ENCODE measurements at regions not wholly inside any gene's neighbourhood (a gene's known extent, or its start where the extent isn't known, plus 50 kb on each side); places are given as distances from the start of the nearest gene placed in this dataset.
"Not testable (repeated sequence)": the region's sequence is repeated elsewhere in the genome, so short reads cannot be mapped to it uniquely, and the experiment has no call there.

DNA sequence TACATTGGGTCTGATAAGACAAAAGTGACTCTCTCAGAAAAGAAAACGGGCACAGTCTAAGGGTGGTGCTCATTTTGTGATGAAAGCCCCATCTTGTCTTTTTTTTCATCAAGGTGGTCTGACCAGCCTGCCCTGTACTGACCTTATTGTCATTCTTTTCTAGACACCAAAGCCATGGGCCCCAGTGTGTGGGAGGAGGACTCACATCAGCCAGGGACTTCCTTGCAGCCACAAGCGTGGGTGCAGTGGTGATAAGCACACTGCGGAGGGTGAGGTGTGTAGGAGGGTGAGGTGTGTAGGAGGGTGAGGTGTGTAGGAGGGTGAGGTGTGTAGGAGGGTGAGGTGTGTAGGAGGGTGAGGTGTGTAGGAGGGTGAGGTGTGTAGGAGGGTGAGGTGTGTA lies 145.2 kb downstream of the DLL1 start:
- H3K9me3 ChIP-seq (ENCODE audit: low read length); H3K27ac ChIP-seq (ENCODE audit: low read depth, low read length); H3K9ac ChIP-seq (ENCODE audit: low read length); H3K4me3 ChIP-seq (ENCODE audit: low read depth in 1 of 2, low read length in 2 of 2); H3K27me3 ChIP-seq (ENCODE audit: control insufficient read depth in 1 of 2, insufficient read depth in 2 of 2, low read length in 2 of 2); H3K4me1 ChIP-seq (ENCODE audit: insufficient read depth, low read length); H3K36me3 ChIP-seq (ENCODE audit: insufficient read depth, low read length): not testable (repeated sequence)

DNA sequence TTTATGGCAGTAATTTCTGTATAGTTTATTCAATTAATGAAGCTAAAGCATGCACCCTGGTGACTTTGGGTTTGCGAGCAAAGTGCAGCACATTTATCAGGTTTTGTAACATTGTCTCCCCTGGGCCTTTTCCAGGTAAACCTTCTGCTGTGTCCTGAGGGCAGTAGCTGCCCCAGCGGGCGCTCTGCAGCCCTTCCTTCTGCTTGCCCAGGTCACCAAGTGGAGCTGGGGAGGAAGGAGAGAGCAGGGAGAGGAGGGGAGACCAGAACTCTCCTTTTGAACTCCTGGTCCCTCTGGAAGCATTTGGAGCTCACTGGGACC lies 145.6 kb downstream of the DLL1 start:
- Histone ChIP-seq H3K9ac (ENCODE audit: low read length) (no peak overlapping the region), H3K27ac (ENCODE audit: low read depth, low read length) (no peak overlapping the region), H3K36me3 (ENCODE audit: insufficient read depth, low read length) (no peaks in the 10 kb centered on the region), H3K4me1 (ENCODE audit: insufficient read depth, low read length) (peaks cover 9% of the 10 kb centered on the region), H3K27me3 (ENCODE audit: control insufficient read depth in 1 of 2, insufficient read depth in 2 of 2, low read length in 2 of 2) (no peaks in the 10 kb centered on the region), H3K4me3 (ENCODE audit: low read depth in 1 of 2, low read length in 2 of 2) (no peak overlapping the region), H3K9me3 (ENCODE audit: low read length) (no peaks in the 10 kb centered on the region)

DNA sequence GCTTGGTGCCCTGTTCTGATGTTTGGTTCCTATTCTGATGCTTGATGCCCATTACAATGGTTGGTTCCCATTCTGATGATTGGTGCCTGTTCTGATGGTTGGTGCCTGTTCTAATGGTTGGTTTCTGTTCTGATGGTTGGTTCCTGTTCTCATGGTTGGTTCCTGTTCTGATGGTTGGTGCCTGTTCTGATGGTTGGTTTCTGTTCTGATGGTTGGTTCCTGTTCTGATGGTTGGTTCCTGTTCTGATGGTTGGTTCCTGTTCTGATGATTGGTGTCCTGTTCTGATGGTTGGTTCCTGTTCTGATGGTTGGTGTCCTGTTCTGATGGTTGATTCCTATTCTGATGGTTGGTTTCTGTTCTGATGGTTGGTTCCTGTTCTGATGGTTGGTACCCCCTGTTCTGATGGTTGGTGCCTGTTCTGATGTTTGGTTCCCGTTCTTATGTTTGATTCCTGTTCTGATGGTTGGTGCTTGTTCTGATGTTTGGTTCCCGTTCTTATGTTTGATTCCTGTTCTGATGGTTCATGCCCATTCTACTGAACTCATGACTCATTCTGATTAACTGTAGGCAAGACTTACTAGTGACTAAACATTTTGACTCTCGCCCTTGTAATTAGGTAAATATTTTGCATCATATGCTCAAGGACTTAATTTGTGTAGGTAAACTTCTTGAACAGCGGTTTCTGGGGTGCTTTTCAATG lies 146.2 kb downstream of the DLL1 start:
- Histone ChIP-seq H3K4me3 (ENCODE audit: low read depth in 1 of 2, low read length in 2 of 2) (no peak overlapping the region), H3K4me1 (ENCODE audit: insufficient read depth, low read length) (peaks cover 9% of the 10 kb centered on the region), H3K27me3 (ENCODE audit: control insufficient read depth in 1 of 2, insufficient read depth in 2 of 2, low read length in 2 of 2) (no peaks in the 10 kb centered on the region), H3K36me3 (ENCODE audit: insufficient read depth, low read length) (no peaks in the 10 kb centered on the region), H3K9me3 (ENCODE audit: low read length) (no peaks in the 10 kb centered on the region), H3K9ac (ENCODE audit: low read length) (no peak overlapping the region), H3K27ac (ENCODE audit: low read depth, low read length) (no peak overlapping the region)

DNA sequence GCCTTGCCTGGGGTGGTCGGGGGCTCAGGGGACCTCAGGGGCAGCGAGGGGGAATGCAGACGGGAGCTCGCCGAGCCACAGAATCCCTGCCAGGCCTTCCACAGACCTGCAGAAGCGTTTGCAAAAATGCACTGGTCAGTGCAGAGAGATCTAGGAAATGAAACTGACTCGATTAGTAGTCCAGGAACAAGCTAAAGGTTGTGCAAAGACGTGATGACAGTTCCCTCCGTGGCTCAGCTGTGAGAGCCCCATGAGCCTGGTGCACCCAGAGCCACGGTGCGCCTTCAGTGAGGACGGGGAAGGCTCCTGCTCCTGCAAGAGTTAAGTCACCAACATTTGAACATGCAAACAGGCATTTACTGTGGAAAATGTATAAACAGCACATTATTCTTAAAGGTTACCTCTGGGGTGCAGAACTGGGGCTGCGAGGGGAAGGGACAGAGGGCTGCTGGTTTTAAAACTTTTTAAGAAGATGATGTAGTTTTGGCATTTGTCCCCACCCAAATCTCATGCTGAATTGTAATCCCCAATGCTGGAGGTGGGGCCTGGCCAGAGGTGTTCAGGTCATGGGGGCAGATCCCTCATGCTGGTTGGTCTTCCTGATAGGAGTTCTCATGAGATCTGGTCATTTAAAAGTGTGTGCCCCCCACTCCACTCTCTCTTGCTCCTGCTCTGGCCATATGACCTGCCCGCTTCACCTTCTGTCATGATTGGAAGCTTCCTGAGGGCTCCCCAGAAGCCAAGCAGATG lies 147.3 kb downstream of the DLL1 start:
- Histone ChIP-seq H3K36me3 (ENCODE audit: insufficient read depth, low read length) (no peaks in the 10 kb centered on the region), H3K9ac (ENCODE audit: low read length) (no peak overlapping the region), H3K4me3 (ENCODE audit: low read depth in 1 of 2, low read length in 2 of 2) (no peak overlapping the region), H3K27me3 (ENCODE audit: control insufficient read depth in 1 of 2, insufficient read depth in 2 of 2, low read length in 2 of 2) (no peaks in the 10 kb centered on the region), H3K4me1 (ENCODE audit: insufficient read depth, low read length) (peaks cover 9% of the 10 kb centered on the region), H3K9me3 (ENCODE audit: low read length) (no peaks in the 10 kb centered on the region), H3K27ac (ENCODE audit: low read depth, low read length) (no peak overlapping the region)

DNA sequence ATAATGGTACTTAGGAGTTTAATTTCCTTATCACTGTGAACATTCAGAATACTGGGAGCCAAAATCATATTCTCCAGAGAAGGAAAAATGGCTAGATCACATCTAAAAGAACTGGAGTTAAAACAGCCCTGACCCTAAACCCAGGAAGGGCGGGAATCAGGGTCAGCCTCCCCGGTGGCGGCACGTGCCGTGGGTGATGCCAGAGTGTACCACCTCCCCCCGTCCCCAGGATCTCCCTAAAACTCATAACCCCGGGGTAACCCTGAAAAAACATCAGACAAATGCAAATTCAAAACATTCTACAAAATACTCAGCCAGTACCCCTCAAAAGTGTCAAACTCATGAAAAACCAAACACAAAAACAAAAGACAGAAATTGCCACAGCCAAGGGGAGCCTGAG lies 148.3 kb downstream of the DLL1 start:
- Histone ChIP-seq H3K4me1 (ENCODE audit: insufficient read depth, low read length) (peaks cover 4% of the 10 kb centered on the region), H3K9ac (ENCODE audit: low read length) (no peak overlapping the region), H3K36me3 (ENCODE audit: insufficient read depth, low read length) (no peaks in the 10 kb centered on the region), H3K9me3 (ENCODE audit: low read length) (no peaks in the 10 kb centered on the region), H3K4me3 (ENCODE audit: low read depth in 1 of 2, low read length in 2 of 2) (no peak overlapping the region), H3K27me3 (ENCODE audit: control insufficient read depth in 1 of 2, insufficient read depth in 2 of 2, low read length in 2 of 2) (no peaks in the 10 kb centered on the region), H3K27ac (ENCODE audit: low read depth, low read length) (no peak overlapping the region)

DNA sequence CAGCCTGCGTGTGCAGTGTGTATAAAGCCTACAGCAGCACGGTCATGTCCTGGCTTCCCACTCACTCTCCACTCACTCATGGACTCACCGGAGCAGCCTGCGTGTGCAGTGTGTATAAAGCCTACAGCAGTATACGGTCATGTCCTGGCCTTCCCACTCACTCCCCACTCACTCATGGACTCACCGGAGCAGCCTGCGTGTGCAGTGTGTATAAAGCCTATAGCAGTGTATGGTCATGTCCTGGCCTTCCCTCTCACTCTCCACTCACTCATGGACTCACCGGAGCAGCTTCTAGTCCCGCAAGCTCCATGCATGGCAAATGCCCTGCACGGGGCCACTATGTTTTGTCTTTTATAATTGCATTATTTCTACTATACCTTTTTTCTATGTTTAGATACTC lies 149.8 kb downstream of the DLL1 start:
- H3K9ac ChIP-seq (ENCODE audit: low read length), result not testable (repeated sequence)

DNA sequence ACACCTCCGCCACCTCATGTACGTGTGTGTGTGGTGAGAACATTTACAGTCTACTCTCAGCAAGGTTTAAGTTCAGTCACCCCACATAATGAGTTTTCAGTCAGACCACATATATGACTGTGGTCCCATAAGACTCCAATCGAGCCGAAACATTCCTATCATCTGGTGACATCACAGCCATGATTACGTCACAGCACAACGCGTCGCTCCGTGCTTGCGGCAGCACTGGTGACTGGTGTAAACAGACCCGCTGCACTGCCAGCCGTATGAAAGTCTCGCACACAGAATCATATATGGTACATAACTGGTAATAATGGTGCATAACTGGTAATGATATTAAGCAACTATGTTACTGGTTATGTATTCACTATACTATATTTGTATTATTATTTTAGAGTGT lies 150.7 kb downstream of the DLL1 start:
- Histone ChIP-seq H3K27me3 (ENCODE audit: control insufficient read depth in 1 of 2, insufficient read depth in 2 of 2, low read length in 2 of 2) (no peaks in the 10 kb centered on the region), H3K4me3 (ENCODE audit: low read depth in 1 of 2, low read length in 2 of 2) (no peak overlapping the region), H3K9ac (ENCODE audit: low read length) (no peak overlapping the region), H3K36me3 (ENCODE audit: insufficient read depth, low read length) (no peaks in the 10 kb centered on the region), H3K4me1 (ENCODE audit: insufficient read depth, low read length) (no peaks in the 10 kb centered on the region), H3K27ac (ENCODE audit: low read depth, low read length) (no peak overlapping the region), H3K9me3 (ENCODE audit: low read length) (no peaks in the 10 kb centered on the region)

More for the DNA sequence above, 149.8 kb downstream of the DLL1 start:
- not testable (repeated sequence) for H3K36me3 ChIP-seq (ENCODE audit: insufficient read depth, low read length); H3K27me3 ChIP-seq (ENCODE audit: control insufficient read depth in 1 of 2, insufficient read depth in 2 of 2, low read length in 2 of 2); H3K27ac ChIP-seq (ENCODE audit: low read depth, low read length); H3K4me1 ChIP-seq (ENCODE audit: insufficient read depth, low read length); H3K4me3 ChIP-seq (ENCODE audit: low read depth in 1 of 2, low read length in 2 of 2); H3K9me3 ChIP-seq (ENCODE audit: low read length)

DNA sequence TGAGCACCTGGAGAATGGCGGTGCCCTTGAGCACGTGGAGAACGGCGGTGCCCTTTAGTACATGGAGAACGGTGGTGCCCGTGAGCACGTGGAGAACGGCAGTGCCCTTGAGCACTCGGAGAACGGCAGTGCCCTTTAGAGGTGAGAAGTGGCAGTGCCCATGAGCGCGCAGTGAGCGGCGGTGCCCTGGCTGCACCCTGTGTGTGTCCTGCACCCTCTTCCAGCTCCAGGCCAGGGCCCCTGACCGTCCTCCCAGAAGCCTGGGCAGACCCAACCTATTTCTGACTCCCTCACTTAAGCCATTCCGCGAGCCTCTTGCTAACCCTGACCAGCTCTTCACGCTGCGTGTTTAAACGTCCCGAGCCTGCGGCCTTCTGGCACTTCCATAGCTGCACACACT lies 151.3 kb downstream of the DLL1 start:
- no peak overlapping the region for H3K4me3 ChIP-seq (ENCODE audit: low read depth in 1 of 2, low read length in 2 of 2)
- no peak overlapping the region for H3K27ac ChIP-seq (ENCODE audit: low read depth, low read length)
- no peak overlapping the region for H3K9ac ChIP-seq (ENCODE audit: low read length)
- H3K36me3 ChIP-seq (ENCODE audit: insufficient read depth, low read length), result no peaks in the 10 kb centered on the region
- H3K9me3 ChIP-seq (ENCODE audit: low read length), result no peaks in the 10 kb centered on the region
- H3K27me3 ChIP-seq (ENCODE audit: control insufficient read depth in 1 of 2, insufficient read depth in 2 of 2, low read length in 2 of 2), result no peaks in the 10 kb centered on the region
- H3K4me1 ChIP-seq (ENCODE audit: insufficient read depth, low read length), result no peaks in the 10 kb centered on the region

DNA sequence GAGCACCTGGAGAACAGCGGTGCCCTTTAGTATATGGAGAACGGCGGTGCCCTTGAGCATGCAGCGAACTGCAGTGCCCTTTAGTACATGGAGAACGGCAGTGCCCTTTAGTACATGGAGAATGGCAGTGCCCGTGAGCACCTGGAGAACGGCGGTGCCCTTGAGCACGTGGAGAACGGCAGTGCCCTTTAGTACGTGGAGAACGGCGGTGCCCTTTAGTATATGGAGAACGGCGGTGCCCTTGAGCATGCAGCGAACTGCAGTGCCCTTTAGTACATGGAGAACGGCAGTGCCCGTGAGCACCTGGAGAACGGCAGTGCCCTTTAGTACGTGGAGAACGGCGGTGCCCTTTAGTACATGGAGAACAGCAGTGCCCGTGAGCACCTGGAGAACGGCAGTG lies 151.8 kb downstream of the DLL1 start:
- not testable (repeated sequence) for H3K9me3 ChIP-seq (ENCODE audit: low read length); H3K4me1 ChIP-seq (ENCODE audit: insufficient read depth, low read length); H3K27ac ChIP-seq (ENCODE audit: low read depth, low read length); H3K27me3 ChIP-seq (ENCODE audit: control insufficient read depth in 1 of 2, insufficient read depth in 2 of 2, low read length in 2 of 2); H3K36me3 ChIP-seq (ENCODE audit: insufficient read depth, low read length); H3K4me3 ChIP-seq (ENCODE audit: low read depth in 1 of 2, low read length in 2 of 2); H3K9ac ChIP-seq (ENCODE audit: low read length)

DNA sequence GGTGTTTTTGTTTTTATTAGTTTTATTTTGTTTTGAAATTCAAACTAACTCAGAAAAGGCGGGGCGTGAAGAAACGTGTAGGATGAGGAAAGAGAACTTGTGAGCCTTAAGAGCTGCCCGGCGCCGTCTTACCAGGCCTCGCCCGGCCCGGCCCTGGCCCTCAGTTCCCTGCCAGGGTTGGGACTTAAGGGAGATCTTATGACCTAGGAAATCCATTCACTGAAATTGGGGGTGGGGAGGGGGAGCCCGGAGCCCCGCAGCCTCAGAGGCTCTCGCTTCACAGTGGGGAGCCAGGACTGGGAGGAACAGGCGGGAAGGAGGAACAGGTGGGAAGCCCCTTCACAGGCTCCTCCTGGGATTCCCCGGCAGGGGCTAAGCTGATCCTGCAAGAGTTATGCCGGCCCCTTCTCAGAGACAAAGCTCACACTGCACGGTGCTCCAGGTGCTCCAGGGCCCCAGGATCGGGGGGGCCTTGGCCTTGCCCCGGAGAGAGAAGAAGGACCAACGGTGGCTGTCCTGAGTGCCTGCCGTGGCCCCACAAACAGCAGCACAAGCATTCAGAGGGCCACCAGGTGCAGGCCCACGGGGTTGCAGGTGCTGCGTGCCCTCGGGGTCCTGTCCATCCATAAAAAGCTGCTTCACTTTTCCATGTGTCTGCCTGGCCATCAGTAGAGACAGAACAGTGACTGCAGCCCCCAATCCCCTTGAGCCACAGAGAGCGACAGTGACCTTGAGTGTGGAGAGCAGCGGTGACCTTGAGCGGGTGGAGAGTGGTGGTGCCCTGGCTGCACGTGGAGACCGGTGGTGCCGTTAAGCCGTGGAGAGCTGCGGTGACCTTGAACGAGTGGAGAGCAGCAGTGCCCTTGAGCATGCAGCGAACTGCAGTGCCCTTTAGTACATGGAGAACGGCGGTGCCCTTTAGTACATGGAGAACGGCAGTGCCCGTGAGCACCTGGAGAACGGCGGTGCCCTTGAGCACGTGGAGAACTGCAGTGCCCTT lies 152.7 kb downstream of the DLL1 start:
- no peaks in the 10 kb centered on the region for H3K27me3 ChIP-seq (ENCODE audit: control insufficient read depth in 1 of 2, insufficient read depth in 2 of 2, low read length in 2 of 2)
- no peaks in the 10 kb centered on the region for H3K9me3 ChIP-seq (ENCODE audit: low read length)
- no peak overlapping the region for H3K9ac ChIP-seq (ENCODE audit: low read length)
- no peaks in the 10 kb centered on the region for H3K36me3 ChIP-seq (ENCODE audit: insufficient read depth, low read length)
- no peak overlapping the region for H3K27ac ChIP-seq (ENCODE audit: low read depth, low read length)
- no peak overlapping the region for H3K4me3 ChIP-seq (ENCODE audit: low read depth in 1 of 2, low read length in 2 of 2)
- no peaks in the 10 kb centered on the region for H3K4me1 ChIP-seq (ENCODE audit: insufficient read depth, low read length)

DNA sequence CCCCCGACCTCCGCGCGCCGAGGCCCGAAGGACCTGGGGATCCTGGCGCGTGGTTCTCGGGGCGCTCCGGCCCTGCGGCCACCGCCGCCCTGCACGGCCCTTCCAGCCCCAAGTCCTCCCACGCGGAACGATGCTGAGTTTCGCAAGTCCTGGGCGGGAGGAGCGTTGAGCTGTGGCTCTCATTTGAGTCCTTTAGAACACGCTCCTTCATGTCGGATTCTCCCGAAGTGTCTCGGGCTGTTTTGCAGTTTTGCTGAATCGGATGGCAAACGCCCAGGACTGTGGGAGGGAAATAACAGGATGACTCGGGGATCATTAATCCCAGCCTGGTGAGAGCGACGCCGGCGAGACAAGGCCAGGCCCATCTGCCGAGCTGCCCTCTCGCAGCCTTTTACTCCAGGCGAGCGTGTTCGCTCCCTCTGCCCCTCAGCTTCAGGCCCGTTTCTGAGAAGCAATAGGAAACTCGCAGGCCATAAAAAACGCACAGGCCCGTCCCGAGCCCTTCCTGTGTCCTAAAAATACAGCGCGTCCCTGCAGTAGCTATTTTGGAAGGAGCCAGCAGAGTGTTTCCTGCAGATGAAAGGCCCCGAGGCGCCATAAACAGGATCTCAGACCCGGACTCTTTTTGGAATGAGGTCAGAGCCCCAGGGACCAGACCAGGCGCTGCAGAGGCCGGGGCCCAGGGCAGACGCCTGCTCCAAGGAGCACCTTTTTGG lies 153.5 kb downstream of the DLL1 start:
- Histone ChIP-seq H3K9me3 (ENCODE audit: low read length) (no peaks in the 10 kb centered on the region), H3K27me3 (ENCODE audit: control insufficient read depth in 1 of 2, insufficient read depth in 2 of 2, low read length in 2 of 2) (no peaks in the 10 kb centered on the region), H3K27ac (ENCODE audit: low read depth, low read length) (no peak overlapping the region), H3K4me1 (ENCODE audit: insufficient read depth, low read length) (no peaks in the 10 kb centered on the region), H3K36me3 (ENCODE audit: insufficient read depth, low read length) (no peaks in the 10 kb centered on the region), H3K4me3 (ENCODE audit: low read depth in 1 of 2, low read length in 2 of 2) (no peak overlapping the region), H3K9ac (ENCODE audit: low read length) (no peak overlapping the region)

All from muscle layer of colon (tissue), 2 donors.